ENCODE measurements at regions not wholly inside any gene's neighbourhood (a gene's known extent, or its start where the extent isn't known, plus 50 kb on each side); places are given as distances from the start of the nearest gene placed in this dataset.
A peak's percentile ranks its signal among the peaks of the same experiment; 100 is the strongest.
"Not testable (repeated sequence)": the region's sequence is repeated elsewhere in the genome, so short reads cannot be mapped to it uniquely, and the experiment has no call there.

DNA sequence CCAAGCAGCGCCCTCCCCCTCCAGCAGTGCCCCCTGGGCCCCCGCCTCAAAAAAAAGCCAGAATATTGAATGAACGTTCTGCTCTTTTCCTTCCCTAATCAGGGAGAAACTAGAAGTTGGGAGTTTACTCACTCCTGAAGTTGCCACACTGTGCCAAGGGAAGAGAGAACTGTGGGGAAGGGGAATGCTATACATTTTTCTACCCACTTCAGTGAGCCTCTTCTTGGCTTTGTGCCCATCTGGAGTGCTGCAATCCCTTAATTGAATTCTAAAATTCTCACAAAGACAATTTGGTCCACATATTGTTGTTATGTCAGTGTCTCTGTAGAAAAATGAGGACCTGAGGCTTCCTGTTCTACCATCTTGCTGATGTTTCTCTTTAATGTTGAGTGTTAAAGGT, 443.7 kb downstream of the DIRAS2 start:
- H3K27me3 ChIP-seq = peaks cover 6% of the 10 kb centered on the region; the same call in 1 of the 2 replicates
- TF ChIP-seq, protein P1, sequence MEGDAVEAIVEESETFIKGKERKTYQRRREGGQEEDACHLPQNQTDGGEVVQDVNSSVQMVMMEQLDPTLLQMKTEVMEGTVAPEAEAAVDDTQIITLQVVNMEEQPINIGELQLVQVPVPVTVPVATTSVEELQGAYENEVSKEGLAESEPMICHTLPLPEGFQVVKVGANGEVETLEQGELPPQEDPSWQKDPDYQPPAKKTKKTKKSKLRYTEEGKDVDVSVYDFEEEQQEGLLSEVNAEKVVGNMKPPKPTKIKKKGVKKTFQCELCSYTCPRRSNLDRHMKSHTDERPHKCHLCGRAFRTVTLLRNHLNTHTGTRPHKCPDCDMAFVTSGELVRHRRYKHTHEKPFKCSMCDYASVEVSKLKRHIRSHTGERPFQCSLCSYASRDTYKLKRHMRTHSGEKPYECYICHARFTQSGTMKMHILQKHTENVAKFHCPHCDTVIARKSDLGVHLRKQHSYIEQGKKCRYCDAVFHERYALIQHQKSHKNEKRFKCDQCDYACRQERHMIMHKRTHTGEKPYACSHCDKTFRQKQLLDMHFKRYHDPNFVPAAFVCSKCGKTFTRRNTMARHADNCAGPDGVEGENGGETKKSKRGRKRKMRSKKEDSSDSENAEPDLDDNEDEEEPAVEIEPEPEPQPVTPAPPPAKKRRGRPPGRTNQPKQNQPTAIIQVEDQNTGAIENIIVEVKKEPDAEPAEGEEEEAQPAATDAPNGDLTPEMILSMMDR (IDR thresholded peaks at IDR 0.05; ENCODE audit: low read depth, low read length) = no peak
- H3K9me3 ChIP-seq = no peaks in the 10 kb centered on the region
- H3K4me3 ChIP-seq (ENCODE audit: low read depth, low read length) = no peak overlapping the region
- H3K4me1 ChIP-seq = no peaks in the 10 kb centered on the region
- DNase-seq = no peak
- H3K36me3 ChIP-seq = no peaks in the 10 kb centered on the region

DNA sequence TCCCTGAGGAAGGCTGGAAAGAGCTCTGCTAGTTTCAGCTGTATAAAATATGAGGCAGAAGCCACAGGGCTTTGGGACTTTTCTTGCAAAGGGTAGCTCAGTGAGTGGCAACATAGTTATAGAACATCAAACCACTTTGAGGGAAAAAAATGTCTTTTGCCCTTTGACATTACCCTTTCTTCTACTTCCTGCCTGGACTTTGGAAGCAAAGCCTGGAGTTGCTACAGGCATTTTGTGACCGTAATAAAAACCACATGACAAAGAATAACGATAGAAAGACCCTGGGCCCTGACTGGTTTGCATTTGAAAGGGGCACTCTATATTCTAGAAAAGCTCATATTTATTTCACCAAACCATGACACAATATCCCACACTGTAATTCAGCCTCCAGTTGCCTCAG, 440.9 kb downstream of the DIRAS2 start:
- Histone ChIP-seq H3K9me3 (no peaks in the 10 kb centered on the region), H3K27me3 (peaks cover 17% of the 10 kb centered on the region)

DNA sequence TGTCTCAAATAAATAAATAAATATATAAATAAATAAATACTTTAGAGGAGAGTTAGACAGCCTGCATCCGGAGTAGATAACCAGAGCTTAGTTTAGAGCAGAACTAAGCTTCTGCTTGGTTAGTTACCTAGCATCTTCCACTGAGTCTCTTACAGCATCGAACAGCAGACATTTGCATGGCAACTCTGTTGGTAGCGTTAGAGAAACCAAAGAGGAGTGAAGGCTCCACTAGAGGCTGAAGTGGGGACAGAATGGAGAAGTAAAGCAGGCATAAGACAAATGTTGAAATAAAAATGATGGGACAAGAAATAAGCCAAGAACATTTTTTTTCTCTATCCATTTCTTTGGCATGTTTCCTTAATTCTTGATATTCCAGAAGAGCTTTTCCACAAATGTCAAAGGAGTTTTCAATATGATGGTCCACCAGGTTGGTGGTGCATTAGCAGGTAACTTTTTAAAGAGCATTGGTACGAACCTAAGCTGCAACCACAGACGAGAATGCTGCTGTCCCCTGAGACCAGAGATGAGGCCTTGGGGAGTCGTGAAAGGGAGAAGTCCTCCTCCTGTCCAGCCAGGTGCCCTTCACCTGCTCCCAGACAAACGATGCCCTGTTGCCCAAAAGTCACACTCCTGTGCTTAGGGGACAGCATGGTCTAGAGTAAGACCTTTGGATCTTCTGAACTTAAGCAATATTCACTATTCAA, 438.3 kb downstream of the DIRAS2 start:
- no peak for DNase-seq
- no peaks in the 10 kb centered on the region for H3K36me3 ChIP-seq
- peaks cover 24% of the 10 kb centered on the region for H3K27me3 ChIP-seq
- H3K9me3 ChIP-seq = no peaks in the 10 kb centered on the region
- TF ChIP-seq, protein P1 (IDR thresholded peaks at IDR 0.05; ENCODE audit: low read depth, low read length) = no peak
- H3K4me3 ChIP-seq (ENCODE audit: low read depth, low read length) = no peak overlapping the region
- no peaks in the 10 kb centered on the region for H3K4me1 ChIP-seq

More for the DNA sequence above, 440.9 kb downstream of the DIRAS2 start:
- no peaks in the 10 kb centered on the region for H3K4me1 ChIP-seq
- no peaks in the 10 kb centered on the region for H3K36me3 ChIP-seq
- TF ChIP-seq, protein P1 (IDR thresholded peaks at IDR 0.05; ENCODE audit: low read depth, low read length) = no peak
- DNase-seq = no peak
- H3K4me3 ChIP-seq (ENCODE audit: low read depth, low read length) = no peak overlapping the region

DNA sequence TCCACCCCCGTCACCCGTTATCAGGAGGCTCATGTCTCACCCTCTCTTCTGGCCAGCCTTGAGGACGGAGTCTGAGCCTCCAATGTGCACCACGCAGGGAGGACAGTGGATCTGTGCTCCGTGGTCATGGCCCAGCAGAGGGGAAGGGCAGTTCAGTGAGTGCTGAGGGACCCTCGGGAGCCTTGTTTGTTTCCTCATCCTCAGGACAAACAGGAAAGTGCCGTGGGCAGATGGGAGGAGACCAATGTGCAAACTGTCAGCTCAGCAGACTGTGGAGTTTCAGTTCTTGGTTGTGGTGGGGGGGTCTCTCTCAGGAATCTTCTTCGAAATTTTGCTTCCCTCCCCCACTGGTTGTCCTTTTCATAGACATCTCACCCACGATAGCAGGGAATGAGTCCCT, 429.6 kb downstream of the DIRAS2 start:
- not testable (repeated sequence) for H3K9me3 ChIP-seq; H3K27me3 ChIP-seq; H3K4me3 ChIP-seq (ENCODE audit: low read depth, low read length); H3K36me3 ChIP-seq; DNase-seq; H3K4me1 ChIP-seq

DNA sequence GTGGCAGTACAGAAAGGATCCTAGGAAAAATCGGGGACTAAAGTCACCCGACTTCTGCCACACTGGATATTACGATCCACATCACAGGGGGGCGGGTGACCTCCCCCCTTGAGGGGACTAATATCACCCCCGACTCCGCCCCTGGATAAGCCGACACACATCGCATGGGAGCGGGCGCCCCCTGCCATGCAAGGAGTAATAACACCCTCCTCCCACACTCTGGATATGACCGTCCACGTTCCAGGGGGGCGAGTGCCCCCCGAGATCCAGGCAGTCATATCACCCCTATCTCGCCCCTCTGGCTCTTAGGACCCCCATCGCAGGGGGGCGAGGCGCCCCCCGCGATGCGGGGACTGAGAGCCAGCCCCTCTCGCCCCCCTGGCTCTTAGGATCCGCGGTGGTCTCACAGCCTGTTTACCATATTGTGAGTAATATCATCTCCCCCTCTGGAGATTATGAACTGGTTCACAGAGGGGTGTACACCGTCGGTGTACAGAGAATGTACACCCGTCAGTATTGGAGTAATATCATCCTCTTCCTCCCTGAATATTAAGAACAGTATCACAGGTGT, 423.0 kb downstream of the DIRAS2 start:
- Histone ChIP-seq H3K4me3 (ENCODE audit: low read depth, low read length) (no peak overlapping the region), H3K27me3 (no peaks in the 10 kb centered on the region), H3K9me3 (no peaks in the 10 kb centered on the region), H3K4me1 (no peaks in the 10 kb centered on the region), H3K36me3 (no peaks in the 10 kb centered on the region)
- DNase-seq = peak; percentile 40
- TF ChIP-seq, protein P1 (IDR thresholded peaks at IDR 0.05; ENCODE audit: low read depth, low read length) = peak; percentile 50

DNA sequence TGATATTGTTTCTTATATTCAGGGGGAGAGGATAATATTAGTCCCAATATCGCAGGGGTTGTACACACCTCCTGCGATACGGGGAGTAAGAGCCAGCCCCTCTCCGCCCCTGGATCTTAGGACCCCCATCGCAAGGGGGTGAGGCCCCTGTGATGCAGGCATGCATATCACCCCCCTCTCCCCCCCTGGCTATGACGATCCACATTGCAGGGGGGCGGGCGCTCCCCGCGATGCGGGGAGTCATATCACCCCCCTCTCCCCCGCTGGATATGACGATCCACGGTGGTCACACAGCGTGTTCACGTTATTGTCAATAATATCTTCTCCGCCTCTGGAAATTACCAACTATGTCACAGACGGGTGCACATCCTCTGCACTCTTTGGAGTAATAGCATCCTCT, 420.7 kb downstream of the DIRAS2 start:
- H3K4me3 ChIP-seq (ENCODE audit: low read depth, low read length); H3K4me1 ChIP-seq; H3K36me3 ChIP-seq; H3K27me3 ChIP-seq; H3K9me3 ChIP-seq; DNase-seq: not testable (repeated sequence)

DNA sequence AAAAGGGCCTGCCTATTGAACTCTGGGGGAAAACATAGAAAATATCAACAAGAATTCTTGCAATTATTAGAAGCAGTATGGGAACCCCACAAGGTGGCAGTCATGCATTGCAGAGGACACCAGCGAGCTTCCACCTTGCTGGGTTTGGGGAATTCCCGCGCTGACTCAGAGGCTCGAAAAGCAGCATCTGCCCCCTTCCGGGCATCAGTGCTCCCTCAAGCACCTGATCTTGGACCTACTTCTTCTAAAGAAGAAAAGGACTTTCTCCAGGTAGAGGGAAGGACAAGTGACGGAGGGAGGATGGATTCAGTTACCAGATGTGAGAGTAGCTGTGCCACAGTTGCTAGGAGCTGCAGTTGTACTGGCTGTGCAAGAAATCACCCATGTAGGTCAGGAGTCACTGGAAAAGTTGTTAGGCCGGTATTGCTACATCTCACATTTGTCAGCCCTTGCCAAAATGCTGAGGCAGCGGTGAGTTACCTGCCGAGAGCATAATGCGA, 415.7 kb downstream of the DIRAS2 start:
- not testable (repeated sequence) for H3K27me3 ChIP-seq; H3K4me3 ChIP-seq (ENCODE audit: low read depth, low read length); H3K36me3 ChIP-seq; H3K9me3 ChIP-seq; H3K4me1 ChIP-seq
- DNase-seq = peak; percentile 69
- TF ChIP-seq, protein P1 (IDR thresholded peaks at IDR 0.05; ENCODE audit: low read depth, low read length) = peak; percentile 61

DNA sequence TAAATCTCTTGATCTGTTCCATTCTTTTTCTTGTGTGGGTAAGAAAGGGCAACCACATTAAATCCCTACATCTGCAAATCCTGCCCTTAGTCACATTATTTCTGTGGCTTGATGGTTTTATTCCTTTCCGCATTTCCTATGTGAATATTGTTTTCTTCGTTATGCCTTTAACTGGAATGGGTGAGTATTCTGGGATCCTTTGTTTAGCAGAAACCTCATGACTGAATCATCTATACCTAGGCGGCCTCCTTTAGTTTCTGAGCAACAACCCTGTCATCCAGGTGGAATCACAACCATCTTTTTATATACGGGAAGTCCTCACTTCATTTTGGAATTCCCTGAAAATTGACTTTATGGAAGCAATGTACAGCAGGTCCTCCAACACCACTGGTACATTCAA, 409.5 kb downstream of the DIRAS2 start:
- not testable (repeated sequence) for H3K4me1 ChIP-seq; H3K27me3 ChIP-seq; H3K36me3 ChIP-seq; H3K9me3 ChIP-seq; DNase-seq; H3K4me3 ChIP-seq (ENCODE audit: low read depth, low read length)
